Ureter (tissue), 1 donor: ENCODE measurements at regions not wholly inside any gene's neighbourhood (a gene's known extent, or its start where the extent isn't known, plus 50 kb on each side); places are given as distances from the start of the nearest gene placed in this dataset.
"Not testable (repeated sequence)": the region's sequence is repeated elsewhere in the genome, so short reads cannot be mapped to it uniquely, and the experiment has no call there.

Source experiments
- DNase-seq: peaks from one replicate; pipeline ENCODE4 v3.0.0-alpha.2; 2020; ENCODE audit warnings: low spot score
- donor health status: DM: yes; HTN: yes; CAD: no.

- DNase-seq: no peak
These were observed 50.6 kb upstream of the COG2 start for GRCh38 chr1:230591678-230592077.

GRCh38 chr1:230589951-230590350 lies 52.3 kb upstream of the COG2 start:
- DNase-seq: no peak

DNA sequence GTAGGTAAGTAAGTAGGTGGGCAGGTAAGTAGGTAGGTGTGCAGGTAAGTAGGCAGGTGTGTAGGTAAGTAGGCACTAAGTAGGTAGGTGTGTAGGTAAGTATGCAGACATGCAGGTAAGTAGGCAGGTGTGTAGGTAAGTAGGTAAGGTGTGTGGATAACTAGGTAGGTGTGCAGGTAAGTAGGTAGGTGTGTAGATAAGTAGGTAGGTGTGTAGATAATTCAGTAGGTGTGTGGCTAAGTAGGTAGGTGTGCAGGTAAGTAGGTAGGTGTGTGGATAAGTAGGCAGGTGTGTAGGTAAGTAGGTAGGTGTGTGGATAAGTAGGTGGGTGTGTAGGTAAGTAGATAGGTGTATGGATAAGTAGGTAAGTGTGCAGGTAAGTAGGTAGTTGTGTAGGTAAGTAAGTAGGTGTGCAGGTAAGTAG lies 53.9 kb upstream of the COG2 start:
- no peak for DNase-seq

DNA sequence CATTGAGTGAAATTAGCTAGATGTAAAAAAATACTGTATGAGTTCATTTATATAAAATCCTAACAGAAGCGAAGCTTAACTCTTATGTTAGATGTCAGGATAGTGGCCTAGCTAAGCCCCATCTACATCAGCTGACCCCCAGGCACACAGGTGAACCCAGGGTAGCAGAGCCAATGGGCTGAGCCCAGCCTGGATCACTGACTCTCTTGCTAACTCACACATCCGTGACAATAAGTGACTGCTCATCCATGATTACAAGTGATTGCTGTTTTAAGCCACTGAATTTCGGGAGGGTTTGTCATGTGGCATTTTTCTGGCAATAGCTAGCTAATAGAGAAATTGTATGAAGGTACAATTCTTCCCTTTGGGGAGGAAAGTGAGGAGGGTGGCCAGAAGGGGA lies 55.2 kb upstream of the COG2 start:
- no peak for DNase-seq

DNA sequence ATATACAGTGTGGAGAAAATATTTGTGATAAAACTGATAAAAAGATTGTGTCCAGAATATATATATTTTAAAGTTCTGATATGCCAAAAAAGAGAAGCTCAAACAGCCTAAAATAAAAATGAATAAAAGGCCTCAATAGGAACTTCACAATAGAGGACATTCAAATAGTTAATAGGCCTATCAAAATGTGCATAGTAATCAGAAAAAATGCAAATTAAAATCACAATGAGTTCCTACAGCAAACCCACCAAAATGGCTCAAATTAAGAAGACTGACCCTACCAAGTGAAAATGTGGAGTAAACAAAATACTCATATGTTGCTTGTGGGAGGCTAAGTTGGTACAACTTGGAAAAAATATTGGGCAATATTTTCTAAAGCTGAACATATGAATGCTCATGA lies 57.6 kb upstream of the COG2 start:
- no peak for DNase-seq

- no peak for DNase-seq
These were observed 60.7 kb upstream of the COG2 start for GRCh38 chr1:230581446-230582079.

DNA sequence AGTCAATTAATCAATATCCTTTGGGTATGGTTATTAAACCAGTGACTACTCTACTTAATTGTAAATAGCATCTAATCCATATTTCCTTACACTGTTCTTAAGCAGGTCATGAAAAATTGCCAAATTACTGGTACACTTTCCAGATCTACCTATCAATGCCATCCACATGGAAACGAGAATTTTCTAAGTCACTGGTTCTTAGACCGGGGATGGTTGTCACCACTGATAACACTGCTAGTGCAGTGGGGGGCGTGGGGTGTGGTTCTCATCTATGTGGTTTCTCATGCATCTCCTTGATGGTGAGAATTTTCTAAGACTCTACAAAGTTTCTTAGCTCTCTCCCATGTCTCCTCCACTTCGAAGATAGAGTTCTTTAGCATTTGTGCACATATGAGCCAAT lies 63.7 kb upstream of the COG2 start:
- DNase-seq: no peak

GRCh38 chr1:230577537-230577936 lies 64.7 kb upstream of the COG2 start:
- DNase-seq: no peak

DNA sequence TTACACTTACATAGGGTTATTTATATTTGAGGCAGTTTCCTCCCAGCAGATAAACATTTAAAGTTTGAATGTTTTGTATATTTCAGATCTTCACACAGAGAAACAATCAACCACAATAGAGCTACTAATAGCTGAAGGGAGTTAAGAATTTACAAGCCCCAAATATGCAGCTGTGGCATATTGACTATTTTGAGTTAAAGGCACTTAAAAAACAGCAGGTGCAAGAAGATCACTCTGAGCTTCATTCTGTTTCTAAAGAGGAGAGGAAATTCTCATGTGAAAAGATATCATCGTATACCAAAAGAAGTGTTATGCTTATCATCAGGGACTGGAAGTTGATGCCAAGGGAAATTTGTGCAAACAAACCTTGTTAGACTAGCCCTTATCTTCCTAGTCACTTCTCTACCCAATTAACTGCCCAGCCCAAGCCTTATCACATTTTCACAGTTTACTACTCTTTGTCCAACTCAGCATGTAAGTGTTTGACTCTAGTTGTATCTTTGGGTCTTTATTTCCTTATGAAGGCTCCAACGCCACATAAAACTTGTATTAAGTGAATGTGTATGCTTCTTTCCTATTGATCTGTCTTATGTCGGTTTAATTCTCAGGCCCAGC lies 66.3 kb upstream of the COG2 start:
- DNase-seq: no peak

DNA sequence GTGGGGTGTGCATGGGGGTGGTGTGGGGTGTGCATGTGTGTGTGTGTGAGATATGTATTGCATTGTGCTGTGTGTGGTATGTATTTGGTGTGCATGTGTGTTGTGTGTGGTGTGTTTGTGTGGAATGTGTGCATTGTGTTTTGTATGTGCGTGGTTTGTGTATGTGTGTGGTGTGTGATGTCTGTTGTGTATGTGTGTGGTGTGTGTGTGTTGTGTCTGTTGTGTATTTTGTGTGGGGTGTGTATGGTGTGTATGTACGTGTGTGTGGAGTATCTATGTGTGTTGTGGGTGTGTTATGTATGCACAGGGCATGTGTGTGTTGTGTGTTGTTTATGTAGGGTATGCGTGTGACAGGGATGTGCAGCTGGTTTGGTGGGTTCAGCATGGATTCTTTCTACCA lies 67.8 kb upstream of the COG2 start:
- no peak for DNase-seq

DNA sequence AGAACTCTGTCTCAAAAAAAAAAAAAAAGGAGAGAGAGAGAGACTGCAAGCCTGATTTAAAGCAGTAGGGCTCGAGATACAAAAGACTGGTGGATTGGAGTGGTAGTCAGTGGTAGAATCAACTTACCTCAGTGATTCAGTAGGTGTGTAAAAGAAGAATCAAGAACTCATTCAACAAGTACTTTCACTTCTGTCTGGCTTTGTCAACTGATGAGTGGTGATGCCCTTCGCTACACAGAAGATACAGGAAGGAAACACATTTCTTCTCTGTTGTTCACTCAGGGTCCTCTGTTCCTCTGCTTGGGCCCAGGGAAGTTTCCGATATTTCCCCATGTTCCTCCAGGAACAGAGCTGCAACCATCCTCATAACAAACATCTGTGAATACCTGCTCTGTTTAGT lies 68.6 kb upstream of the COG2 start:
- DNase-seq: no peak

- no peak for DNase-seq
These were observed 69.9 kb upstream of the COG2 start for GRCh38 chr1:230572121-230573105.

DNA sequence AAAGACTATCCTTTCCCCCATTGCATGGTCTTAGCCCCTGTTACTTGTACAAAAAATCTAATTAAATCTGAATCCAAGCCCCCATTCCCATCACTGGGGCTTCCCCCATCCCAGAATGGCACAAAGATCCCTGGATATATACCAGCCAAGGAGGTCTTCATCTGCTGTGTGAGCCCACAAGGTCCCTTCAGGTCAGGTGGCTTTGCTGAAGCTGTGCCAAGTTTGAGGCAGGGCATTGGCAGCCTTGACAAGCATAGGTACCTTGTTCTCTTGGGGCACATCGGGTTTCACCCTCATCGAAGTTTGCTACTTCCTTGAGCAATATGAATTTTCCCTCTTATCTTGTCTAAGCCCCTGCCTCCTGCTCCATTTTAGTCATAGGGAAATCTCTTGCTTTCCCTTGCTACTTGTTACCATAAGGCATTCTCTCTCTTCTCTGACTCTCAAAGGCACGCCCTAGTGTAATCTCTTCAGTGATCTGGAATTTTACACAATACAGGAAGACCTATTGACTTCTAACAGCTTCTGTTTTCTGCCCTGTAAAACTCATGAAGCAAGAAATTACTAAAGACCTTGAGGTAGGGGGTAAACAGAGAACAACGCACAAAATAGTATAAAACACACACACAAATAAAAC lies 71.4 kb upstream of the COG2 start:
- no peak for DNase-seq

GRCh38 chr1:230569201-230569600 lies 73.1 kb upstream of the COG2 start:
- no peak for DNase-seq

DNA sequence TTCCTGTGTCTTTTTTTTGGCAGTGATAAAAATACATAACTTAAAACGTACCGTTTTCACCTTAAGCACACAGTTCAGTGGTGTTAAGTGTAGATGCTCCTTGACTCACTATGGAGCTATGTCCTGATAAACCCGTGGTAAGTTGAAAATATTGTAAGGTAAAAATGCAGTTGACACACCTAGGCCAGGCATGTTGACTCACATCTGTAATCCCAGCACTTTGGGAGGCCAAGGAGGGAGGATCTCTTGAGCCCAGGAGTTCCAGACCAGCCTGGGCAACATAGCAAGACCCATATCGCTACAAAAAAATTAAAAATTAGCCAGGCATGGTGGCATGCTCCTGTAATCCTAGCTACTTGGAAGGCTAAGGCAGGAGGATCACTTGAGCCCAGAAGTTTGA lies 73.6 kb upstream of the COG2 start:
- no peak for DNase-seq

DNA sequence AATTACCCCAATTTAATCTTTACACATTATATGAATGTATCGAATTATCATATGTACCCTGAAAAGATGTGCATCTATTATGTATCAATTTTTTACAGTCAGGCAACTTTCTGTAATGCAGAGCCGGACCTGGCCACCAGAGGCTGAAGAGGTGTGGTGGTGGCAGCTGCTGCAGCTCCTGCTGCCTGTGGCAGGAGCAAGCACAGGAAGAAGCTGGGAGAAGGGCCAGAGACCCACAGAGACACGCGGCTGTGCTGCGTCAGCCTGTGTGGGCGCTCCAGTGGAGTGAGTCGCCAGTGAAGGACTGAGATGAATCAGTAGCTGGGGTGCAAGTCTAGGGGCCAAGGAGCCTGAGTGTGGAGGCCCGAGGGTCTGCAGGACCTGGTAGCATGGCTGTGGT lies 74.3 kb upstream of the COG2 start:
- no peak for DNase-seq

GRCh38 chr1:230567221-230567575 lies 75.1 kb upstream of the COG2 start:
- no peak for DNase-seq

DNA sequence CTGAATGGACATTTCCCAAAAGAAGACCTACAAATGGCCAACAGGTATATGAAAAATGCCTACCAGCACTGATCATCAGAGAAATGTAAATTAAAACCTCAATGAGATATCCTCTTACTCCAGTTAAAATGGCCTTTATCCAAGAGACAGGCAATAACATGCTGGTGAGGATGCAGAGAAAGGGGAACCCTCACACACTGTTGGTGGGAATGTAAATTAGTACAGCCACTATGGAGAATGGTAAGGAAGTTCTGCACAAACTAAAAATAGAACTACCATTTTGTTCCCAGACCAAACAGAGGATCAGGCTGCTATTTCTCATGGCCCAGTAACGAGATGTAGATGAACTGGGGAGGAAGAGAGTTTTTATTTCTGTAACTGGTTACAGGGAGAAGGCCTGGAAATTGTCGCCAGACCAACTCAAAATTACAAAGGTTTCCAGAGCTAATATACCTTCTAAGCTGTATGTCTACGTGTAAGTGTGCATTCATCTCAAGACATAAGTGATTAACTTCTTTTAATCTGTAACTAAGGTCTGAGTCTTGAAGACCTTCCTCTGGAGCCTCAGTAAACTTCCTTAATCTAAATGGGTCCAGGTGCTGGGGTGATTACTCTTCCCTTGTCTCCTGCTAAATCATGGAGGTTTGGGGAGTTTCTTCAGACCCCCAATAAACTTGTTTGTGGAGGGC lies 75.6 kb upstream of the COG2 start:
- DNase-seq: not testable (repeated sequence)

DNA sequence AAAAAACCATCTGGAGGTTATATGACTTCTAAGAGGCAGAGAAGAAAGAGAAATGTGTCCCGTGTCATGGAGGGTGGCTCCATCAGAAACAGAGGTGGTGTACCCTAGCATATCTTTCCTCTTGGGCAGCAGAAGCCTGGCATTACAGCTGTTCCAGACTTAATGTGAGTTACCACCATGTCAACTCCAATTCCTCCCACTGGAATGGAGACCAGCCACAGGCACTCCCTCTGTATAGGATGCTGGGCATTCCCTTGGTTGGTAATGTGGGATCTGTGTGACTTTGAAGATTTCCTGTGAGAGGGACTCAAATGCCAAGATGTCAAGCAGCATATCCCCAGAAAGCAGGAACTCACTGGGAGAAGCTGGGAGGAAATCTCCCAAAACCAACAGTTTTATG lies 77.1 kb upstream of the COG2 start:
- DNase-seq: no peak

GRCh38 chr1:230563591-230563990 lies 78.7 kb upstream of the COG2 start:
- no peak for DNase-seq

DNA sequence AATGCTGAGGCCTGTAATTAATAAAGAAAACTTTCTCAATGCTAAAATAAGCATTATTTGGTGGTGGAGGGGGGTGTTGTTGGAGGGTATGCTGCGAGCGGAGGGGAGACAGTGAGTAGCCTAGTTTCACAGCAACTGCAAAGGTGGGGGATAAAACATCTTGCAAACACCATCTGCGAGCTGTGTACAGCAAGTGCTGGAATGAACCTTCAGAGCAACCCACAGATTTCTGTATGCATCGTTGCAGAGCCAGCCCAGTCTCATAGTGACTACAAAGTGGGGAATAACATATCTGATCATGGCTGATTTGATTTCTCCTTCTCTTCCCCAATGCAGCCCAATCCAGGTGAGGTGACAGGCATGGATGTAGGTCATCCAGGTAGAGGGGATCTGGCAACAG lies 80.7 kb upstream of the COG2 start:
- no peak for DNase-seq

- DNase-seq: no peak
These were observed 84.0 kb upstream of the COG2 start for GRCh38 chr1:230558324-230558723.
